ENCODE measurements at regions not wholly inside any gene's neighbourhood (a gene's known extent, or its start where the extent isn't known, plus 50 kb on each side); places are given as distances from the start of the nearest gene placed in this dataset.

DNA sequence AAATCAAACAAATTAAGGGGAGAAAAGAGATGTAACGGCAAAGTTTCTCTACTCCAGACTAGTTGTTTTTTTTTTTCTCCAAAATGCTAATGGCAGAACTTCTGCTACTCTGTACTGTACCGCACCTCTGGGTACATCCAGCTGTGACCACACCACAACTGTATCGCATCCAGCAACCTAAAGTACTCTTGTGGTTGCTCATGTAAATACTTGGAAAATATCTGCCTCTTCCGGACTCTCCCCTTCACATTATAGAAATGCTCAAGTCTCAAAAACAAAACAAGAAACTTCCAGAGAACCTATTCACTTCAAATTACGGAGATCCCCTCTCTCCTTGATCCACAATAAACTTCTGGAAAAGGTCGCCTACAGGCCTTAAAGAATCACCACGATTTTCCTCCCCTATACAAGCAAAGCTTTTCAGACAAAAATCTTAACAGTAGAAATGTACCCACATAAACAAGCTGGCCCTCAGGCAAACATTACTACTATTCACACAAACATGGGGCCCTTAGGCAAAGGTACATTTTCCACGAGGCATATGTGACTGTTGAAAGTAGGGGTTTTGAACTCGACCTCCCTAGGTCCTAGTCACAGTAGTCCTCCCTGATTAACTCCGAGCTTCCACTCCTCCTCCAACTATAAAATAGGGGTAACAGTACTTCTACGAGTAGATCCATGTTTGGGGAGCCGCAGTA is 222.9 kb upstream of the MKLN1 start:
- TF ChIP-seq CTCF (IDR thresholded peaks at IDR 0.05) (no peak), ZFX (IDR thresholded peaks at IDR 0.05; ENCODE audit: borderline replicate concordance) (no peak)

All from 22Rv1 (cell line).